ENCODE measurements at regions not wholly inside any gene's neighbourhood (a gene's known extent, or its start where the extent isn't known, plus 50 kb on each side); places are given as distances from the start of the nearest gene placed in this dataset.

DNA sequence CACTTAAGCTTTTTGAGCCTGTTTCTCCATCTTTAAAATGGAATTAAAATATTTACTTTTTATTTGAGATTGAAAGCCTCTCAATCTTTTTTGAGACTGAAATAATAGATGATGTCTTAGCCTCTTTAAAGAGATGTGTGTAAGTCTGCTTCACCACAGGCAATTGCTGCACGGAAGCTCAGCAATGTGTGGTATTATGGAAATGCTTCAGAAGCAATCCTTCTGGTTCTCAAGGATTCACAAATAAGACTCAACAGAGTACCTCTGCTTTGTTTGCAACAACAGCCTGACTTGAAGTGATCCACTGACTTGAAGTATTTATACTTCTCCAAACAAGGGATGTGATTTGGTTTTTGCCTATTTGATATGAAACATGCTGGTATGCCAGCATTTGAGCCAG lies 332.0 kb upstream of the RASGRP1 start:
- TF ChIP-seq POLR2A (IDR thresholded peaks at IDR 0.05), result no peak
- TF ChIP-seq, protein P1, sequence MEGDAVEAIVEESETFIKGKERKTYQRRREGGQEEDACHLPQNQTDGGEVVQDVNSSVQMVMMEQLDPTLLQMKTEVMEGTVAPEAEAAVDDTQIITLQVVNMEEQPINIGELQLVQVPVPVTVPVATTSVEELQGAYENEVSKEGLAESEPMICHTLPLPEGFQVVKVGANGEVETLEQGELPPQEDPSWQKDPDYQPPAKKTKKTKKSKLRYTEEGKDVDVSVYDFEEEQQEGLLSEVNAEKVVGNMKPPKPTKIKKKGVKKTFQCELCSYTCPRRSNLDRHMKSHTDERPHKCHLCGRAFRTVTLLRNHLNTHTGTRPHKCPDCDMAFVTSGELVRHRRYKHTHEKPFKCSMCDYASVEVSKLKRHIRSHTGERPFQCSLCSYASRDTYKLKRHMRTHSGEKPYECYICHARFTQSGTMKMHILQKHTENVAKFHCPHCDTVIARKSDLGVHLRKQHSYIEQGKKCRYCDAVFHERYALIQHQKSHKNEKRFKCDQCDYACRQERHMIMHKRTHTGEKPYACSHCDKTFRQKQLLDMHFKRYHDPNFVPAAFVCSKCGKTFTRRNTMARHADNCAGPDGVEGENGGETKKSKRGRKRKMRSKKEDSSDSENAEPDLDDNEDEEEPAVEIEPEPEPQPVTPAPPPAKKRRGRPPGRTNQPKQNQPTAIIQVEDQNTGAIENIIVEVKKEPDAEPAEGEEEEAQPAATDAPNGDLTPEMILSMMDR (IDR thresholded peaks at IDR 0.05 in 8 of 11, conservative IDR thresholded peaks at IDR 0.05 in 3 of 11), result no peak

All from spleen (tissue), 7 donors.